ENCODE measurements at regions not wholly inside any gene's neighbourhood (a gene's known extent, or its start where the extent isn't known, plus 50 kb on each side); places are given as distances from the start of the nearest gene placed in this dataset.

DNA sequence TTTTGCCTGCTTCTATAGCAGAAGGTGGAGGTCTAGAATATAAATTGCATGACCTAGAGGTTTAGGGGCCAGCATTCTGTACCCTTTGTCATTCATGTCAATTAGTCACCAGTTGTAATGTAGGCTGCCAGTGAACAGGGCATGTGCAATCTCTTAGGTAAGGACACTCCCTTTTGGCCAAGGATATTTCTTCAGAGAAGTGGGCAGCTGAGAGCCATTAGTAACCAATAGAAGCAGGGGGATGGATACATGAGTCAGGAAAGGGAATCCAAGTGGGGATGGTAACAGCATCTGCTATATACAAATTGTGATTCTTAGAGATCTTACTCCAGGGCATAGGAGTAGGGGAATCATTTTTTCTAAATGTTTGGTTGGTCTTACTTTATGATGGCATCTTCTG is 494.2 kb upstream of the JAG1 start:
- no peaks in the 10 kb centered on the region for H3K27me3 Mint-ChIP-seq (ENCODE audit: low read depth)
- H3K36me3 Mint-ChIP-seq (ENCODE audit: low read depth) = no peaks in the 10 kb centered on the region
- peaks cover 6% of the 10 kb centered on the region for H3K9me3 Mint-ChIP-seq
- DNase-seq (ENCODE audit: low read depth, low spot score) = no peak
- no peak overlapping the region for H3K27ac Mint-ChIP-seq (ENCODE audit: unreplicated experiment)
- TF ChIP-seq, protein P1, sequence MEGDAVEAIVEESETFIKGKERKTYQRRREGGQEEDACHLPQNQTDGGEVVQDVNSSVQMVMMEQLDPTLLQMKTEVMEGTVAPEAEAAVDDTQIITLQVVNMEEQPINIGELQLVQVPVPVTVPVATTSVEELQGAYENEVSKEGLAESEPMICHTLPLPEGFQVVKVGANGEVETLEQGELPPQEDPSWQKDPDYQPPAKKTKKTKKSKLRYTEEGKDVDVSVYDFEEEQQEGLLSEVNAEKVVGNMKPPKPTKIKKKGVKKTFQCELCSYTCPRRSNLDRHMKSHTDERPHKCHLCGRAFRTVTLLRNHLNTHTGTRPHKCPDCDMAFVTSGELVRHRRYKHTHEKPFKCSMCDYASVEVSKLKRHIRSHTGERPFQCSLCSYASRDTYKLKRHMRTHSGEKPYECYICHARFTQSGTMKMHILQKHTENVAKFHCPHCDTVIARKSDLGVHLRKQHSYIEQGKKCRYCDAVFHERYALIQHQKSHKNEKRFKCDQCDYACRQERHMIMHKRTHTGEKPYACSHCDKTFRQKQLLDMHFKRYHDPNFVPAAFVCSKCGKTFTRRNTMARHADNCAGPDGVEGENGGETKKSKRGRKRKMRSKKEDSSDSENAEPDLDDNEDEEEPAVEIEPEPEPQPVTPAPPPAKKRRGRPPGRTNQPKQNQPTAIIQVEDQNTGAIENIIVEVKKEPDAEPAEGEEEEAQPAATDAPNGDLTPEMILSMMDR (conservative IDR thresholded peaks at IDR 0.05) = no peak
- no peak overlapping the region for H3K4me3 Mint-ChIP-seq
- peaks cover 3% of the 10 kb centered on the region for H3K4me1 Mint-ChIP-seq

DNA sequence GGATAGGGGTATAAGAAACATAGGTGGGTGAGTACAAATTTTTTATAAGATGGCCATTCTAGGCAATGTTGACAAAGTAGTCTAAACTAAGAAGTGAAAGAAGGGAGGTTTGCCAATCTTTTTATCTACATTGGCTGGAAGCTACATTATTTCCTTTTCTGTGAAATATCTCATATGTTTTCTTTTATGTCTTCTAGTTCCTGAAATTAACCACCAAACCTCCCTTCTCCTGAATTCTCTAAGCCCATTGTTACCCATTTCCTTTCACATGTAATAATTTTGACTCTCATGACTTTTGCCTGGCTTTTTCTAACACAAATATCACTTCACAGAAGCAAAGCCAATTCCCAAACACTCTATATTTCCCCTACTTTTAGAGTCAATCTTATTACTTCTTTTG is 496.2 kb upstream of the JAG1 start:
- no peaks in the 10 kb centered on the region for H3K36me3 Mint-ChIP-seq (ENCODE audit: low read depth)
- TF ChIP-seq, protein P1 (conservative IDR thresholded peaks at IDR 0.05) = no peak
- no peaks in the 10 kb centered on the region for H3K27me3 Mint-ChIP-seq (ENCODE audit: low read depth)
- H3K4me3 Mint-ChIP-seq = no peak overlapping the region
- no peak for DNase-seq (ENCODE audit: low read depth, low spot score)
- peaks cover 4% of the 10 kb centered on the region for H3K9me3 Mint-ChIP-seq
- H3K4me1 Mint-ChIP-seq = peaks cover 3% of the 10 kb centered on the region
- no peak overlapping the region for H3K27ac Mint-ChIP-seq (ENCODE audit: unreplicated experiment)

DNA sequence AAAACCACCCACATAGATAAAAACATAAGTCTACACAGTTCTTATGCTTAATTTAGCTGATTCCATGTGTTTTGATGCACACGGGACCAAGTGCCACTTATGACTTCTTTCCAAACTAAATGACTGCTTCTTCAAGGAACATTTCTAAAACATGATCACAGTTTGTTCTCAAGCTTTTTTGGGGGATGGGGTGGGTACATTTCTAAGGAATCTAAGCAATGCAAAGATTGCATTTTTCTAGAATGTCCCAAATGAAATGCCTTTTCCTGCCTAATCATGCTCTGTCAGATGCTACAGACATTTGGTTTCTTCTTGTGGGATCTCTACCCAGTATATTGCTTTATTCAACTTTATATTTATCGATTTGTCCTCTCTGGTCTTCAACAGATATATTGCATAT is 496.8 kb upstream of the JAG1 start:
- Mint-ChIP-seq H3K9me3 (peaks cover 4% of the 10 kb centered on the region), H3K27ac (ENCODE audit: unreplicated experiment) (no peak overlapping the region), H3K4me1 (peaks cover under 1% of the 10 kb centered on the region), H3K27me3 (ENCODE audit: low read depth) (no peaks in the 10 kb centered on the region), H3K4me3 (no peak overlapping the region), H3K36me3 (ENCODE audit: low read depth) (no peaks in the 10 kb centered on the region)
- TF ChIP-seq, protein P1 (conservative IDR thresholded peaks at IDR 0.05) = no peak
- no peak for DNase-seq (ENCODE audit: low read depth, low spot score)

DNA sequence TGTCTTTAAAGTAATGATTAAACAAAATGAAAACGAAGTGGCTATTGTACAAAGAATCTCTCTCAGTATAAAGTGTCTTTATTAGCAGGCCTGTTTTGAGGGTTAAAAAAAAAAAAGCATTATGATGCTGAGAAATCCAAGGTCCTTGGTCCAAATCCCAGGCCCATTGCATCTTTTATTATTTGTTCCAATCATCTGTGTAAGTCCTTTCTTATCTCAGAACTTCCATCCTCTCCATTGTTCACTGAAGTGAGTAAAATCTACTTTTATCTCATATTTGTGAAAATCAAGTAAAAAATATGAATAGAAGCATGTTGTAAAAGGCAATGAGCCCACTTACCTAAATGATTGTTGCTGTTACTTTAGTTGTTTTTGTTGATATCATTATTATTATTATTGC is 499.1 kb upstream of the JAG1 start:
- H3K36me3 Mint-ChIP-seq (ENCODE audit: low read depth) = no peaks in the 10 kb centered on the region
- H3K4me3 Mint-ChIP-seq = no peak overlapping the region
- H3K27ac Mint-ChIP-seq (ENCODE audit: unreplicated experiment) = no peak overlapping the region
- no peaks in the 10 kb centered on the region for H3K4me1 Mint-ChIP-seq
- TF ChIP-seq, protein P1 (conservative IDR thresholded peaks at IDR 0.05) = no peak
- no peak for DNase-seq (ENCODE audit: low read depth, low spot score)
- H3K9me3 Mint-ChIP-seq = no peaks in the 10 kb centered on the region
- H3K27me3 Mint-ChIP-seq (ENCODE audit: low read depth) = no peaks in the 10 kb centered on the region

DNA sequence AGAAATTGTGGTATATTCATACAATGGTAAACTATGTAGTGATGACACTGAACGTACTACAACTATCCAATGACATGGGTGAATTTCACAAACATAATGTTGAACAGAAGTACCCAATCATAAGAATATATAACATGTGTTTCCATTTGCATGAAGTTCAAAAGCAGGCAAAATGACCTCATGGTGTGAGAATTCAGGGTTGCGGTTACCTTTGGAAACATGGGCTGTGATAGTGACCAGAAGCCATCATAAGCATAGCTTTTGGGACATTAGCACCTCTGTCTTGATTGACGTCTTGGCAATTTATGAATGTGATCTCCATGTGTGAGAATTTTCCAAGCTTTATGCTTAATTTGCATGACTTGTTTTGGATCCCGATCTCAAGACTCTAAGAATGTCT is 500.1 kb upstream of the JAG1 start:
- no peaks in the 10 kb centered on the region for H3K9me3 Mint-ChIP-seq

More for the DNA sequence above, 500.1 kb upstream of the JAG1 start:
- Mint-ChIP-seq H3K27me3 (ENCODE audit: low read depth) (no peaks in the 10 kb centered on the region), H3K4me3 (no peak overlapping the region), H3K27ac (ENCODE audit: unreplicated experiment) (no peak overlapping the region), H3K36me3 (ENCODE audit: low read depth) (no peaks in the 10 kb centered on the region), H3K4me1 (peaks cover 4% of the 10 kb centered on the region)
- TF ChIP-seq, protein P1 (conservative IDR thresholded peaks at IDR 0.05) = no peak
- DNase-seq (ENCODE audit: low read depth, low spot score) = no peak

Measured in neural crest cell (in vitro differentiated cells).